ENCODE measurements at regions not wholly inside any gene's neighbourhood (a gene's known extent, or its start where the extent isn't known, plus 50 kb on each side); places are given as distances from the start of the nearest gene placed in this dataset.

GRCh38 chr13:30038884-30039283, 188.5 kb upstream of the UBL3 start:
- no peaks in the 10 kb centered on the region for H3K9me3 ChIP-seq (ENCODE audit: control insufficient read depth in 5 of 5, low read length in 5 of 5)
- no peak overlapping the region for H3K27ac ChIP-seq (ENCODE audit: low read depth, low read length)
- H3K4me3 ChIP-seq (ENCODE audit: low read depth in 1 of 5, low read length in 5 of 5): no peak overlapping the region
- no peak overlapping the region for H3K9ac ChIP-seq (ENCODE audit: low read length in 5 of 5)
- H3K36me3 ChIP-seq (ENCODE audit: control insufficient read depth in 5 of 5, insufficient read depth in 5 of 5, low read length in 5 of 5): no peaks in the 10 kb centered on the region
- H3K27me3 ChIP-seq (ENCODE audit: control insufficient read depth in 5 of 5, insufficient read depth in 4 of 5, low read length in 5 of 5): peaks cover 3 to 9% (median 5%) of the 10 kb centered on the region in 5 donors
- H3K4me1 ChIP-seq (ENCODE audit: control insufficient read depth in 5 of 5, insufficient read depth in 5 of 5, low read length in 5 of 5): peaks cover 2 to 6% (median 5%) of the 10 kb centered on the region in 5 donors

GRCh38 chr13:30037766-30038165, 187.3 kb upstream of the UBL3 start:
- H3K27ac ChIP-seq (ENCODE audit: low read depth, low read length): no peak overlapping the region
- no peaks in the 10 kb centered on the region for H3K9me3 ChIP-seq (ENCODE audit: control insufficient read depth in 5 of 5, low read length in 5 of 5)
- H3K36me3 ChIP-seq (ENCODE audit: control insufficient read depth in 5 of 5, insufficient read depth in 5 of 5, low read length in 5 of 5): no peaks in the 10 kb centered on the region
- no peak overlapping the region for H3K4me3 ChIP-seq (ENCODE audit: low read depth in 1 of 5, low read length in 5 of 5)
- no peak overlapping the region for H3K9ac ChIP-seq (ENCODE audit: low read length in 5 of 5)
- peaks cover 3 to 9% (median 5%) of the 10 kb centered on the region in 5 donors for H3K27me3 ChIP-seq (ENCODE audit: control insufficient read depth in 5 of 5, insufficient read depth in 4 of 5, low read length in 5 of 5)
- peaks cover 2 to 15% (median 11%) of the 10 kb centered on the region in 5 donors for H3K4me1 ChIP-seq (ENCODE audit: control insufficient read depth in 5 of 5, insufficient read depth in 5 of 5, low read length in 5 of 5)

DNA sequence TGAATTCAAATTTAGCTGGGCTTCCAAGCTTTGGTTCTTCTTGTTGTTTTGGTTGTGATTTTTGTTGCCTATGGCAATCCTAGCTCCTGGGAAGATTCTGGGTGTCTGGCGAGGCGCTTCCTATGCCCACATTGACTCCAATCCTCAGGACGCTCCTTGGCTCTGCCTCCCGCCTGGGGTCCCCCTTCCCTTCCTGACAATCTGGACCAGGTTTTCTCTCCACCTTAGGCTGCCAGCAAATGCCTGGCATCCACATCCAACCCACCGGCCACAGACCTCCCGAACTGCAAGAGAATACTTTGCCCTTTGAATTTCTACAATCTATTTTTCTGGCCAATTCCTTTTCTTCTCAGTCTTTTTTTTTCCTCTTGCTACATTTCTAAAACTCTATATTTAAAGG, 186.9 kb upstream of the UBL3 start:
- Histone ChIP-seq H3K9me3 (ENCODE audit: control insufficient read depth in 5 of 5, low read length in 5 of 5) (no peaks in the 10 kb centered on the region), H3K27ac (ENCODE audit: low read depth, low read length) (no peak overlapping the region), H3K36me3 (ENCODE audit: control insufficient read depth in 5 of 5, insufficient read depth in 5 of 5, low read length in 5 of 5) (no peaks in the 10 kb centered on the region), H3K9ac (ENCODE audit: low read length in 5 of 5) (no peak overlapping the region), H3K27me3 (ENCODE audit: control insufficient read depth in 5 of 5, insufficient read depth in 4 of 5, low read length in 5 of 5) (peaks cover 3 to 9% (median 5%) of the 10 kb centered on the region in 5 donors), H3K4me1 (ENCODE audit: control insufficient read depth in 5 of 5, insufficient read depth in 5 of 5, low read length in 5 of 5) (peaks cover 2 to 15% (median 11%) of the 10 kb centered on the region in 5 donors), H3K4me3 (ENCODE audit: low read depth in 1 of 5, low read length in 5 of 5) (no peak overlapping the region)

DNA sequence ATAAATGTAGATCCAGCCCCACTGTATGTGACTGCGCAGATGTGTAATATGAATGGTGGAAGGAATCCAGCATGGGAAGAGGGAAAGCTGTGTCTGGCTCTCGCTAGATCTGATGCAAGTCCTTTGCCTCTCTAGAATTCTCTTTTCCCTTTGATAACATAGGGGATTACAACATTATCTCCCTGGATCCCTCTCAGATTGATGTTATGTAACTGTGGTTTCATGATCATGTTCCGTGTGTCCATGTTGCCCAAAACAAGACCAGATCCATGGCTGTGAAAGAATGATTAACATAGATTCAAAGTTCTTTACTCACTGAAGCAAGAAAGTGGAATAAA, 184.0 kb upstream of the UBL3 start:
- Histone ChIP-seq H3K9ac (ENCODE audit: low read length in 5 of 5) (no peak overlapping the region), H3K27me3 (ENCODE audit: control insufficient read depth in 5 of 5, insufficient read depth in 4 of 5, low read length in 5 of 5) (peaks cover 0 to under 1% (median 0%) of the 10 kb centered on the region in 5 donors), H3K36me3 (ENCODE audit: control insufficient read depth in 5 of 5, insufficient read depth in 5 of 5, low read length in 5 of 5) (no peaks in the 10 kb centered on the region), H3K4me1 (ENCODE audit: control insufficient read depth in 5 of 5, insufficient read depth in 5 of 5, low read length in 5 of 5) (peaks cover 2 to 15% (median 11%) of the 10 kb centered on the region in 5 donors), H3K4me3 (ENCODE audit: low read depth in 1 of 5, low read length in 5 of 5) (no peak overlapping the region), H3K27ac (ENCODE audit: low read depth, low read length) (peak overlapping the region; percentile 59), H3K9me3 (ENCODE audit: control insufficient read depth in 5 of 5, low read length in 5 of 5) (no peaks in the 10 kb centered on the region)

DNA sequence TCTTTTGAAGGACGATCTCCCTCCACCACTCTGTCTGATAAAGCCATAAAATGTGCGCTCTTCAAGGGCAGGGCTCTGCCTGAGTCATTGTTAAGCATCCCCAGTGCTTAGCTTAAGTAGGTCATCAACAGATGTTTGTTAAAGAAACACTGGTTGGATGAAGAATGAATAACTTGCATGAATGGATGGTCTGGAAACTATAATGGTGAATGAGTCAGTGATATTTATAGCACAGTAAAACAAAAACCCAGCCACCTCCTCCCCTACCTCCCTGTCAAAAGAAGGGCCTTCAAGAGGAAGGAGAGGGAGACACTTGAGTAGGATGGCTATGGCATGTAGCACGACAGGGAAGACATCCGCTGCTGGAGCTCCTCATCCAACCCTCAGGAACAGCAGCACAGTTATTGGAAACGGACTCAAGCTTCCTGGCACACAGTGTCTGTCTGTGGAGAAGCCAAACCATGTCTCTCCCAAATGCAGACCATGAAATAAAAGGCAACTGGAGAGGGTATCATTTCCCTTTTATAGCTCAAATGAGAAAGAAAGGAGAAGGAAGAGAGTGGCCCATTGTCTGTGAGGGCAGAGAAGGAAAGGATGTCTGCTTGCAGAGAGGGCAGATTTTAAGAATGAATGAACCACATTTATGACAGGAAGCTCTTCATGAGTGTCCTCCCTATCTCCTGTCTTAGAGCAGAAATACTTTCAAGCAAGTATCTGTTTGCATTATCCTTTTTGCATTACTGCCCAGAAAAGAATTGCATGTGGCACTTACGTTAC, 183.5 kb upstream of the UBL3 start:
- Histone ChIP-seq H3K27ac (ENCODE audit: low read depth, low read length) (peak overlapping the region; percentile 59), H3K4me3 (ENCODE audit: low read depth in 1 of 5, low read length in 5 of 5) (no peak overlapping the region), H3K4me1 (ENCODE audit: control insufficient read depth in 5 of 5, insufficient read depth in 5 of 5, low read length in 5 of 5) (peaks cover 2 to 15% (median 11%) of the 10 kb centered on the region in 5 donors), H3K9me3 (ENCODE audit: control insufficient read depth in 5 of 5, low read length in 5 of 5) (no peaks in the 10 kb centered on the region), H3K36me3 (ENCODE audit: control insufficient read depth in 5 of 5, insufficient read depth in 5 of 5, low read length in 5 of 5) (no peaks in the 10 kb centered on the region), H3K27me3 (ENCODE audit: control insufficient read depth in 5 of 5, insufficient read depth in 4 of 5, low read length in 5 of 5) (no peaks in the 10 kb centered on the region), H3K9ac (ENCODE audit: low read length in 5 of 5) (no peak overlapping the region)

- Histone ChIP-seq H3K27me3 (ENCODE audit: control insufficient read depth in 5 of 5, insufficient read depth in 4 of 5, low read length in 5 of 5) (no peaks in the 10 kb centered on the region), H3K9me3 (ENCODE audit: control insufficient read depth in 5 of 5, low read length in 5 of 5) (no peaks in the 10 kb centered on the region), H3K27ac (ENCODE audit: low read depth, low read length) (no peak overlapping the region), H3K4me3 (ENCODE audit: low read depth in 1 of 5, low read length in 5 of 5) (no peak overlapping the region), H3K9ac (ENCODE audit: low read length in 5 of 5) (no peak overlapping the region), H3K4me1 (ENCODE audit: control insufficient read depth in 5 of 5, insufficient read depth in 5 of 5, low read length in 5 of 5) (peaks cover 0 to 15% (median 10%) of the 10 kb centered on the region in 5 donors), H3K36me3 (ENCODE audit: control insufficient read depth in 5 of 5, insufficient read depth in 5 of 5, low read length in 5 of 5) (no peaks in the 10 kb centered on the region)
These were observed 181.8 kb upstream of the UBL3 start for GRCh38 chr13:30032263-30032662.

DNA sequence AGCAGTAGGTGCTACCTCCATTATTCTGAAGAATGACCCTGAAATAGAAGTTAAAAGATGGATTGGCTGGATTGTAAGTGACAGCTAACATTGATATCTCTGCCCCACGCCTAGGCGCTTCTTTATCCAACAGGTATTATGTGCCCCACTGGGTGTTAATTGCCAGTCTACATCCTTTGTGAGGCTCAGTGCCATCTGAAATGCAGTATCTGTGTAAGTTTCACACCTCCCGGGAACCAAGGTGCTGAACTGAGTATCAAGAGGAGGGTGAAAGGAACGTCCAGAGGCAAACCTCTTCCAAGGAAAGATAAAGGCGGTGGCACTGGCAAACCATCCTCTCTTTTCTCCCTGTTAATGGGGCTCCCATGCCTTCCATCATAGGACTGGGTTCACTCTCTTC, 181.1 kb upstream of the UBL3 start:
- no peaks in the 10 kb centered on the region for H3K27me3 ChIP-seq (ENCODE audit: control insufficient read depth in 5 of 5, insufficient read depth in 4 of 5, low read length in 5 of 5)
- no peak overlapping the region for H3K27ac ChIP-seq (ENCODE audit: low read depth, low read length)
- H3K4me3 ChIP-seq (ENCODE audit: low read depth in 1 of 5, low read length in 5 of 5): no peak overlapping the region
- H3K9ac ChIP-seq (ENCODE audit: low read length in 5 of 5): no peak overlapping the region
- H3K36me3 ChIP-seq (ENCODE audit: control insufficient read depth in 5 of 5, insufficient read depth in 5 of 5, low read length in 5 of 5): no peaks in the 10 kb centered on the region
- peaks cover 0 to 16% (median 10%) of the 10 kb centered on the region in 5 donors for H3K4me1 ChIP-seq (ENCODE audit: control insufficient read depth in 5 of 5, insufficient read depth in 5 of 5, low read length in 5 of 5)
- H3K9me3 ChIP-seq (ENCODE audit: control insufficient read depth in 5 of 5, low read length in 5 of 5): no peaks in the 10 kb centered on the region

- H3K27me3 ChIP-seq (ENCODE audit: control insufficient read depth in 5 of 5, insufficient read depth in 4 of 5, low read length in 5 of 5): no peaks in the 10 kb centered on the region
- no peak overlapping the region for H3K4me3 ChIP-seq (ENCODE audit: low read depth in 1 of 5, low read length in 5 of 5)
- no peaks in the 10 kb centered on the region for H3K36me3 ChIP-seq (ENCODE audit: control insufficient read depth in 5 of 5, insufficient read depth in 5 of 5, low read length in 5 of 5)
- peaks cover 0 to 24% (median 18%) of the 10 kb centered on the region in 5 donors for H3K4me1 ChIP-seq (ENCODE audit: control insufficient read depth in 5 of 5, insufficient read depth in 5 of 5, low read length in 5 of 5)
- no peak overlapping the region for H3K9ac ChIP-seq (ENCODE audit: low read length in 5 of 5)
- no peaks in the 10 kb centered on the region for H3K9me3 ChIP-seq (ENCODE audit: control insufficient read depth in 5 of 5, low read length in 5 of 5)
- no peak overlapping the region for H3K27ac ChIP-seq (ENCODE audit: low read depth, low read length)
These were observed 179.8 kb upstream of the UBL3 start for GRCh38 chr13:30030141-30030750.

- H3K36me3 ChIP-seq (ENCODE audit: control insufficient read depth in 5 of 5, insufficient read depth in 5 of 5, low read length in 5 of 5): no peaks in the 10 kb centered on the region
- no peaks in the 10 kb centered on the region for H3K9me3 ChIP-seq (ENCODE audit: control insufficient read depth in 5 of 5, low read length in 5 of 5)
- H3K27me3 ChIP-seq (ENCODE audit: control insufficient read depth in 5 of 5, insufficient read depth in 4 of 5, low read length in 5 of 5): no peaks in the 10 kb centered on the region
- no peak overlapping the region for H3K4me3 ChIP-seq (ENCODE audit: low read depth in 1 of 5, low read length in 5 of 5)
- no peak overlapping the region for H3K9ac ChIP-seq (ENCODE audit: low read length in 5 of 5)
- H3K27ac ChIP-seq (ENCODE audit: low read depth, low read length): no peak overlapping the region
- peaks cover 0 to 12% (median 6%) of the 10 kb centered on the region in 5 donors for H3K4me1 ChIP-seq (ENCODE audit: control insufficient read depth in 5 of 5, insufficient read depth in 5 of 5, low read length in 5 of 5)
These were observed 177.4 kb upstream of the UBL3 start for GRCh38 chr13:30027569-30028455.

DNA sequence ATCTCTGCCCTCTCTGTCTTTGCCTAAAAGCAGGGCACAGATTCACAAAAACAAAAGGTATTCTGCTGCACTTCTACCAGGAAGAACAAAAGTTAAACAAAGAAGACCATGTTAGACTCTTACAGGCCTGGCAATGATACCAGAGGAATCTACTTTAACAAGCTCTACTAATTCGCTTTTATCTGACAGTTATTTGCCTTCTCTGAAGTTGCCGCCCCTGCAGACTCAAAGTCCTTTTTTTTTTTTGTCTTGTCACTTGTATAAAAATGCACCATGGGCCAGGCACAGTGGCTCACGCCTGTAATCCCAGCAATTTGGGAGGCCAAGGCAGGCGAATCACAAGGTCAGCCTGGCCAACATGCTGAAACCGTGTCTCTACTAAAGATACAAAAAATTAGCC, 176.5 kb upstream of the UBL3 start:
- Histone ChIP-seq H3K9ac (ENCODE audit: low read length in 5 of 5) (no peak overlapping the region), H3K4me3 (ENCODE audit: low read depth in 1 of 5, low read length in 5 of 5) (no peak overlapping the region), H3K27ac (ENCODE audit: low read depth, low read length) (no peak overlapping the region), H3K27me3 (ENCODE audit: control insufficient read depth in 5 of 5, insufficient read depth in 4 of 5, low read length in 5 of 5) (no peaks in the 10 kb centered on the region), H3K4me1 (ENCODE audit: control insufficient read depth in 5 of 5, insufficient read depth in 5 of 5, low read length in 5 of 5) (peaks cover 0 to 12% (median 6%) of the 10 kb centered on the region in 5 donors), H3K9me3 (ENCODE audit: control insufficient read depth in 5 of 5, low read length in 5 of 5) (no peaks in the 10 kb centered on the region), H3K36me3 (ENCODE audit: control insufficient read depth in 5 of 5, insufficient read depth in 5 of 5, low read length in 5 of 5) (no peaks in the 10 kb centered on the region)
